OCI-M2 (cell line): ENCODE measurements at regions not wholly inside any gene's neighbourhood (a gene's known extent, or its start where the extent isn't known, plus 50 kb on each side); places are given as distances from the start of the nearest gene placed in this dataset.

Experiments used
- DNase-seq: peaks from one replicate; lab custom pipeline; 2025; ENCODE audit not compliant: unreplicated experiment; lab: John Stamatoyannopoulos, UW

DNA sequence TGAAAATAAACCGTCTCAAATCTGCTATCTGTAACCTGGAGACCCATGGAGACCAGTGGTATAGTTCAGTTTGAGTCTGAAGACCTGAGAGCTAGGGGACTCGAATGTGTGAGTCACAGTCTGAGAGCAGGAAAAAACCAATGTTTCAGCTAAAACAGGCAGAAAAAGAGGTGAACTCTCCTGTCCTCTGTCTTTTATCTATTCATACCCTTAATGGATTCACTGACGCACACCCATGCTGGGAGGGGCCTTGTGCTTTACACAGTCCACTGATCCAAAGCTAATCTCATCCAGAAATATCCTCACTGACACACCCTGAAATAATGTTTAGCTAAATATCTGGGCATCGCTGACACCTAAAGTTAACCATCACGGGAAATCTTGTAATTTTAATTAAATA lies 297.9 kb downstream of the GPM6A start:
- no peak for DNase-seq

DNA sequence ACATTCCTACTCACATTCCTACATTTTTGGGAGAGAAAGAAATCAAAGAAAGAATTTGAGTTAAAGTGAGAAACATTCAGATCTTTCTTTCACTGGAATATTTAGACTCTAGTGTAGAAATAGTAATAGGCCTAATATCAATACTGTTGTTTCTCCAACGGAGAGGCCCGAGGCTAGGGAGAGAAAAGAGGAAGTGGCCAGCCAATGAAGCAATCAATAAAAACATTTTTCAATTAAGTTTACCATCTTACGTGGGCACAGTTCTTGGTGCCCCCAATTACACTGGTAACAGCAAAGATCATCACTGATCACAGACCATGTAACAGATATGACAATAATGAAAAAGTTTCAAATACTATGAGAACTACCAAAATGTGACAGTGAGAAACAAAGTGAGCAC lies 281.4 kb downstream of the GPM6A start:
- DNase-seq: no peak

DNA sequence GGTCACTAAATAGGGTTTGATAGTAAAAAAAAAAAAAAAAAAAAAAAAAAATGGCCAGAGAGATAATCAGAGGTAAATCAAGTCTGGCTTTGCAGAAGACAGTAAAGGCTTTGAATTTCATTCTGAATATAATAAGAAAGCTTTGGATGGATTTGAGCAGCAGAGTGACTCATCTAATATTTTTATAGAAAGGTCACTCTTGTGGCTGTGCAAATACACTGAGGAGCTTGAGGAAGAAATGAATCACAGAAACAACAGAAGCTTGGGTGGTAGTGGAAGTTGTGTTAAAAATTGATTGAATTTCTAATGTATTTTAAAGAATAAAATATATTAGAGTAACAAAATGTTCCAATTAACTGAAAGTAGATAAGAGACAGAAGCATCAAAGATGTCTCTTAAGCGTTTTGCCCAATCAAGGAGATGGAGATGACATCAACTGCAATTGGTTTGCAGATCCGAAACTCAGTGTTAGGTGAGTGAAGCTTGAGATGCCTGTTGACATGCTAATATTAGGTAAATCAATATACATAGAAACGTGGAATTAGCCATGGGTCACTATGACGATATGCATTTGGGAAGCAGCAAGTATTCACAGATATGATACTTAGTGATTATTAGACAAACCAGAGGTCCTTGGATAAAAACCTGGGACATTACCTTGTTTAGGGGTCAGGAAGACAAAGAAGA lies 280.5 kb downstream of the GPM6A start:
- no peak for DNase-seq

DNA sequence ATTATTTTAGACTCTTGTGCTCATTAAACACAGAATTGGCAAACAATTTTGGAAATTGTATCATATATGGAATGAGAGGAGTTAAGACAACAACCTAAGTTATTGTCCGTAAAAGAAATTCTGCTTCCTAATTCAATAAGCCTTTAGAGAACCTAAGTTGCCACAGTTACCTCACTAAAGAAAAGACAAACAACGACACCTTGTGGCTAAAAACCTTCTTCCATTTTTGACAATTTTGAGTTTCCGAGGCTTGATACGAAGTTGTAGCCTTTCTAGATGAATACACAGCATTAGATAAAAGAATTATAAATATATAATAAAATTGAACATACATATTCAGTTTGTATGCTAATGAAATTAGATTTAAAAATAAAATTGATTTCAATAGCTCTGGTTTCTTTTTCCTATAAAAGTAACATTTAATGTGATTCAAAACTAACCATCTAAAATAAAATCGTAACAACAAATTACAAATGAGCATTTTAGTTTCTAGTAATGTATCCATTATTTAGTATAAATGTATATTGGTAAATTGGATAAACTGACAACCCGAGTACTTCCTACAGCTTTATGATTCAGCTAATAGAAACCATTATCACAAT lies 275.1 kb downstream of the GPM6A start:
- peak; percentile 50 for DNase-seq

DNA sequence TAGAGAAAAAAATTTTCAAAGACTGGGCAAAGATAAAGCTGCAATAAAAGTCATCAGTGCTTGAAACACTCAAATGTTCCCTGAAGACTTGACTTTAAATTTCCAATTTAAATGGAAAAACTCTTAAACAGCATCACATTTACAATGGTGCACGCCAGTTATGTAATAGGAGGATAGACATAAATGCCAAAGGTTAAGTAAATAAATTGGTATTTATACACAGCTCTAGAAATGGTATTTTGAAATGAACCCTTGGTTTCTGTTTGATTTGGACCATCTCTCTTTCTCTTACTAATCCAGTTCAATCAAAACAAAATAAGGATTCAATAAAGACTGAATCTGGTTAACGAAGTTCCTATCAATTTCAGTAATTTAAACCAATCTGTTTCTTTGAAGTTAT lies 272.6 kb downstream of the GPM6A start:
- DNase-seq: no peak

DNA sequence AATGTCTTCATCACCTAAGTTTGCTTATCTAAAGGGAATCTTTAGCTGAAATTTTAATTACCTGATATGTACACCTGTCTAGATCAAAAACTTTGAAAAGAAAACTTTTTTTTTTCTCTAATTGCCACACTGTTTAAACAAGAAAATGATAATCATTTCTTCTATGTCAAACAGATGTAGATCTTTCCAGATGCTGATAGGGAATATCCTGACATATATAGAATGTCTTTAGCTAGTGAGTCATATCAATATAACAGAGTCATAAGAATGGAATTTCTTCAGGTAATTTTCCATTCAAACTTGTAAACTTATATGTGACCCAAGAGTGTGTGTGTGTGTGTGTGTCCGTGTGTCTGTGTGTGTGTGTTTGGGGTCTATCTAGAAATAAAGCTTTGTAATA lies 271.9 kb downstream of the GPM6A start:
- no peak for DNase-seq

DNA sequence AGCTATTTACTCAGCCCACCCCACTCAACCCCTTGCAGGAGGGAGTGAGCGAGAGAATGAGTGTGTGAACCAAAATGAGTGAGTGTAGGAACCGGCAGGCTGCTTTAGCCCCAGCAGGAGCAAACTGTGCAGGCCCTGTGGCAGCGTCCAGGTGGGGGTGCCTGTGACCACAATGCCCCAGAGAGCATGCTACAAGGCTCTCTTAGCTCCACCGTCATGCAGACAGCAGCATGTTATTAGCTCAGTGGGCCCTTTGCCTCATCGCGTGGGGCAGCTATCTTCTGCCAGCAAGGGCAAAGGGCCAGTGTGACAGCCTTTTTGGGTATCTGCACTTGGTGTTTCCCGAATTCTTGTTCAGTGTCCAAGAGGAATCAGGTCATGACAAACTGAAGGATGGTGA lies 271.3 kb downstream of the GPM6A start:
- no peak for DNase-seq

DNA sequence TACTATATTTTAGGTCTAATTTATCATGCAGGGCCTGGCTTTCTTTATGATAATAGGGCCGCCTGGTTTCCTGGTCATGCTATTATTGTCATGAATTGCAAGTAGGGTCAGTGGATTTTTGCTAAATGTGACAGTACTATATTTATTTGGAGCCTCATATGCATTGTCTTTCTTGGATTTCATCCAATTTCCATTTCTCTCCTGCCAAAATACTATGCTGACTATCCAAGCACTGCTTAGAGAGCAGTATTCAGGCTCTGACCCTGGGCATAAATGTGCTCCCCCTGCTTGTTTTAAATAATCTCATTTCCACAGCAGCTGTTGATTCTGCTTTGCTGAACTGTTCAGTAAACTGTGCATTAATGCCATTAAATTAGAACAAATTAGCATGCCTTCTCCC lies 269.3 kb downstream of the GPM6A start:
- no peak for DNase-seq

DNA sequence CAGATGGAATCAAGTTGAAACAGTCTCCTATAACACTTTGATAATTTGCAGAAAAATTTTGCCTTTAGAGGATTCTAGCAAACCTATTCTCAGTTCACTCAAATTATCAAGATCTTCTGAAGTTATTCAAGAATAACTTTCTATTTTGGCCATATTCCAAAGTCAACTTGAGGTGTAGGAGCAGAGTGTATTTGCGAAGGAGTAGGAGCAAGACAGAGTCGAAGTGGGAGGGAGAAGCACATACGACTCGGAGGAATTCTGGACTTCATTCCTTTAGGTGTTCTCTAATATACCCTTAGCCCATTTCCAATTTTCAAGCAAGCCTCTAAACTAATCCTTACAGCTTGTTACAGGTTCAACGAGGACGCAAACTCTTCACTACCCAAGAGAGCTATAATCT lies 252.9 kb downstream of the GPM6A start:
- DNase-seq: no peak

DNA sequence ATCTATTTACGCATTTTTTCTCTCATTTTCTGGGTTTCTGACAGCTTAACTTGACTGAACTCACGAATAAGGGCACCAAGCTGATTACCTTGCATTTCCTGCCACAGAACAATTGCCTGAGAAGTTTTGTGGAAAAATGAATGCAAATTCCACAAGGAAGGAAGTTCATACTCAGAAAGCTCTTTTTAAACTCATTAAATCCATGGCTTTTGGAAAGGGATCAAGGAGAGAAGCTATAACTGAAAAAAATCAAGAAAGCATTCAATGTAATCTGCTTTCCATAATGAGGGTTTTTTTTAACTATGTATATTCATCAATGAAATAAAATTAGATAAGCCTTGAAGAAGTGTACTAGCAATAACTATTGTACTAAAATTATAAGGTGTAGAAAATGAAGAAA lies 252.5 kb downstream of the GPM6A start:
- no peak for DNase-seq

DNA sequence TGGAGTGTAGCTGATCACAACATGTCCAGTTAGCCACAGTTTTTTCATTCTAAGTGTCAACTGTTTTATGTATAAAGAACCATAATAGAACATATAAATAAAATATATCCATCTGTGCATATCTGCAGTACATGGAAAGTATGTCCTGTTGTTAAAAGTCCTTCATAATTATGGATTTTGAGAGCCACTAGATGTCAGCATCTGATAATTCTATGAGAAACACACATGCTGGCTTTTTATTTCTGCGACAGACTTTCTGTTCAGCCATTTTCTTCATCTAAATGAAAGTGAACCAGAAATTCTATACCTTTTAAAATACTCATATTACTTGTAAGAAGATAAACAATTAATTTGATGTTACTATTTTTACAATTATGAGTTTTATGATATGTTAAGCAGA lies 251.5 kb downstream of the GPM6A start:
- DNase-seq: no peak

DNA sequence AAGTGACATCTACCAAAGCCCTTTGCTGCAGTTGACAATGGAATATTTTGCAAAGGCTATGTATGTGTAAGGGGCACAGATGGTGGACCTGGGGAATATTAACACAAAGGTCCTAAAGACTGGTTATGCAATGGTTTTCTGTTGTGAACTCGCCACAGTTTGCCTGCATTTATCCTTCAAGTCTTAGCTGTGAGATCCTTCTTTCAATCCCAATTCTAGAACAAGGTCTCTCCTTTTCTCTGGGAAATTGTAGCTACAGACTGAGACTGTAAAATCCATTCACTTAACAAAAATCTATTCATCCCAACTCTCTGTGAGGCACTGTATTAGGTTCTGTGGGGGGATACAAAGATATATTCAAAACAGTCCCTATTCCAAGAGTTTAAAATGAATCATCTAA lies 250.4 kb downstream of the GPM6A start:
- no peak for DNase-seq

DNA sequence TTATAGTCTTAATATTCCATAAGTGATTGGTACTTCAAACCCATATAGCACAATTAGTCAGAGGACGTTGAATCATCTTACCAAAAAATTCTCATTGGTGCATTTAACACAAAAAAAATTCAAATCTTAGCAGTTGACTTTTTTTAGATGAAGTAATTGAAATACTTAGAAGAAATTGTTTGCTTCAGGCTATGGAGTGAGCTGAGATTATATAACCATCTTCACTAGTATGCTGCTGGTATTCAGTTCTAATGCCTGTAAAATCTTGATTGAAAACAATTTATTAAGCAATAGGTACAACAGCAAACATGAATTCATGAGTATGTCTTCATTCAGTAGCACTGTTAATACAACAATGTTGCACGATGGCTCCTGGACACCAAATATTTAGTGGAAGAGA lies 250.0 kb downstream of the GPM6A start:
- no peak for DNase-seq

DNA sequence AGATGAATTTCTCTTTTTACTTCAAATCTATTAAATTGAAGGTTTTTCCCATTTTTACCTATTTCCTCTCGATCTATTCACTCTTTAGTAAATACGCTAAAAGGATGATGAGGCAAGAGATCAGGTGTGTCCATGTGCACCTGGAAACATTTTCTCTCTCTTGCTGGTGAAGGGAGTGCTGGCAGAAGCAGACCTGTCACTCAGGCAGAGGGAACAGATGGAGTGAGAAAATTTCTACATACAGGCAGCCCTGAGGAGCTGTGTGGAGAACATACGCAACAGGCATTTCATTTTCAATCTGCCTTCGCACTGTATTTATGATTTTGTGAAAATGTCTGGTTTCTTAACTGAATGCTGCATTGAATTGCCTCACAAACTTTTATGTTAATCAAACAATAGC lies 249.5 kb downstream of the GPM6A start:
- no peak for DNase-seq
